Esophagus squamous epithelium (tissue), 4 donors: ENCODE measurements at regions not wholly inside any gene's neighbourhood (a gene's known extent, or its start where the extent isn't known, plus 50 kb on each side); places are given as distances from the start of the nearest gene placed in this dataset.

Source experiments
- POLR2A ChIP-seq, 4 donors: fragments of 450-650 bp; IDR thresholded peaks; one replicate each; pipeline ENCODE4 v1.6.1; 2017; ENCODE audit warnings: antibody characterized with exemption in 4 of 4, mild to moderate bottlenecking in 4 of 4, moderate library complexity in 3 of 4
- TF ChIP-seq, protein P1 (sequence below), 6 experiments: fragments of 450-650 bp in 4 of 6; fragments of 200-600 bp in 2 of 6; sonication (generic) in 2 of 6; IDR thresholded peaks; one replicate each; pipeline ENCODE4 v1.5.1; 2016 to 2019; ENCODE audit warnings: antibody characterized with exemption in 6 of 6, mild to moderate bottlenecking in 4 of 6, moderate library complexity in 4 of 6

DNA sequence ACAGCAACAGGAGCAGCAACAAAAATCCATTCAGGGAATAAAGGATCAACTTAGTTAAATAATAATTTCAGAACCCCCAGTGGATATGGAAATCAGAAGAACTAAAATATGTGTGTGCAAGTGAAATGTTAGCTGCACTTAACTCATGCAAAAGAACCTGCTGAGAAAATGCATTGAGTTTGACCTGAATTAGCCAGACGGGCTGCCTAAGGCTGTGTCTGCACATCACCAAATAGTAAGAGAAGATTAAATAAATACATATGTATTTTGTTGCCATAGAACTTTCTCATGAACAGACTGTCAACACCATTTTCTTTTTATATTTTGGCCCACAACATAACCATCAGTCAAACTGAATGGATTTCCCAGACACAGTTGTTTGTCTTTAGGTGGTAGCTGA, 262.0 kb upstream of the PIK3C3 start:
- no peak for TF ChIP-seq POLR2A (IDR thresholded peaks at IDR 0.05)
- TF ChIP-seq, protein P1, sequence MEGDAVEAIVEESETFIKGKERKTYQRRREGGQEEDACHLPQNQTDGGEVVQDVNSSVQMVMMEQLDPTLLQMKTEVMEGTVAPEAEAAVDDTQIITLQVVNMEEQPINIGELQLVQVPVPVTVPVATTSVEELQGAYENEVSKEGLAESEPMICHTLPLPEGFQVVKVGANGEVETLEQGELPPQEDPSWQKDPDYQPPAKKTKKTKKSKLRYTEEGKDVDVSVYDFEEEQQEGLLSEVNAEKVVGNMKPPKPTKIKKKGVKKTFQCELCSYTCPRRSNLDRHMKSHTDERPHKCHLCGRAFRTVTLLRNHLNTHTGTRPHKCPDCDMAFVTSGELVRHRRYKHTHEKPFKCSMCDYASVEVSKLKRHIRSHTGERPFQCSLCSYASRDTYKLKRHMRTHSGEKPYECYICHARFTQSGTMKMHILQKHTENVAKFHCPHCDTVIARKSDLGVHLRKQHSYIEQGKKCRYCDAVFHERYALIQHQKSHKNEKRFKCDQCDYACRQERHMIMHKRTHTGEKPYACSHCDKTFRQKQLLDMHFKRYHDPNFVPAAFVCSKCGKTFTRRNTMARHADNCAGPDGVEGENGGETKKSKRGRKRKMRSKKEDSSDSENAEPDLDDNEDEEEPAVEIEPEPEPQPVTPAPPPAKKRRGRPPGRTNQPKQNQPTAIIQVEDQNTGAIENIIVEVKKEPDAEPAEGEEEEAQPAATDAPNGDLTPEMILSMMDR (IDR thresholded peaks at IDR 0.05) = no peak
